HFFc6 (cell line): ENCODE measurements at regions not wholly inside any gene's neighbourhood (a gene's known extent, or its start where the extent isn't known, plus 50 kb on each side); places are given as distances from the start of the nearest gene placed in this dataset.

Experiments used
- DNase-seq: peaks from one replicate; pipeline ENCODE4 v3.0.0-alpha.2; 2018
- H3K27ac Mint-ChIP-seq: 2 replicates; pipeline ENCODE4 v1.8.0; 2020; ENCODE audit warnings: mild to moderate bottlenecking, mixed read lengths
- H3K27me3 Mint-ChIP-seq: 2 replicates; pipeline ENCODE4 v1.8.0; 2021; ENCODE audit warnings: mild to moderate bottlenecking, moderate library complexity, mixed read lengths; ENCODE audit not compliant: insufficient read depth
- H3K36me3 Mint-ChIP-seq: 2 replicates; pipeline ENCODE4 v1.8.0; 2021; ENCODE audit warnings: low read depth, mixed read lengths
- H3K4me1 Mint-ChIP-seq: 2 replicates; pipeline ENCODE4 v1.8.0; 2020; ENCODE audit warnings: low read depth, mixed read lengths
- H3K4me3 Mint-ChIP-seq: 2 replicates; pipeline ENCODE4 v1.8.0; 2020; ENCODE audit warnings: mild to moderate bottlenecking, moderate library complexity, mixed read lengths
- H3K9me3 Mint-ChIP-seq: 2 replicates; pipeline ENCODE4 v1.8.0; 2020; ENCODE audit warnings: mild to moderate bottlenecking, mixed read lengths
- TF ChIP-seq, protein P1 (sequence below): fragments of 200-600 bp; sonication (generic); IDR thresholded peaks from 2 replicates; pipeline ENCODE4 v1.5.0; 2021; ENCODE audit warnings: antibody characterized with exemption, mild to moderate bottlenecking

DNA sequence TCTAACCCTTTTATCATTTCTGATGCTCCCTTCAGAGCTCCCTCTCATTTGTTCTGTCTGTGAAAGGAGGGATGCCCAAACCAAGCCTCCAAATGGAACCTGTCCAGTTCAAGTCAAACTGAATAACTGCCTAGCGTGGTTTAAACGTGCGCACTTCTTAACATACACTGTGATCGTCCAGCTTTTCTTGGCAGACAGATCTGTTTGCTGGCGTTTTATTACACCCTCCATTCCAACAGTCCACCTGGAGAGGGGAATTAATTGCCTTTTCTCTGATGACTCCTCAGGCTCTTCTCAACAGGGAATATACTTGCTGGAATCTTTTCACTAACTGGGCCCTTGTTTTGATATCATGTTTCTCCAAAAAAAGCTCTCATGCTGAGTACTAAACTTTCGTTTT, 379.2 kb upstream of the POU3F3 start:
- Mint-ChIP-seq H3K27ac (no peak overlapping the region), H3K27me3 (no peaks in the 10 kb centered on the region), H3K4me3 (no peak overlapping the region), H3K9me3 (peaks cover 38% of the 10 kb centered on the region), H3K4me1 (no peaks in the 10 kb centered on the region), H3K36me3 (no peaks in the 10 kb centered on the region)
- TF ChIP-seq, protein P1, sequence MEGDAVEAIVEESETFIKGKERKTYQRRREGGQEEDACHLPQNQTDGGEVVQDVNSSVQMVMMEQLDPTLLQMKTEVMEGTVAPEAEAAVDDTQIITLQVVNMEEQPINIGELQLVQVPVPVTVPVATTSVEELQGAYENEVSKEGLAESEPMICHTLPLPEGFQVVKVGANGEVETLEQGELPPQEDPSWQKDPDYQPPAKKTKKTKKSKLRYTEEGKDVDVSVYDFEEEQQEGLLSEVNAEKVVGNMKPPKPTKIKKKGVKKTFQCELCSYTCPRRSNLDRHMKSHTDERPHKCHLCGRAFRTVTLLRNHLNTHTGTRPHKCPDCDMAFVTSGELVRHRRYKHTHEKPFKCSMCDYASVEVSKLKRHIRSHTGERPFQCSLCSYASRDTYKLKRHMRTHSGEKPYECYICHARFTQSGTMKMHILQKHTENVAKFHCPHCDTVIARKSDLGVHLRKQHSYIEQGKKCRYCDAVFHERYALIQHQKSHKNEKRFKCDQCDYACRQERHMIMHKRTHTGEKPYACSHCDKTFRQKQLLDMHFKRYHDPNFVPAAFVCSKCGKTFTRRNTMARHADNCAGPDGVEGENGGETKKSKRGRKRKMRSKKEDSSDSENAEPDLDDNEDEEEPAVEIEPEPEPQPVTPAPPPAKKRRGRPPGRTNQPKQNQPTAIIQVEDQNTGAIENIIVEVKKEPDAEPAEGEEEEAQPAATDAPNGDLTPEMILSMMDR, result no peak
- no peak for DNase-seq

DNA sequence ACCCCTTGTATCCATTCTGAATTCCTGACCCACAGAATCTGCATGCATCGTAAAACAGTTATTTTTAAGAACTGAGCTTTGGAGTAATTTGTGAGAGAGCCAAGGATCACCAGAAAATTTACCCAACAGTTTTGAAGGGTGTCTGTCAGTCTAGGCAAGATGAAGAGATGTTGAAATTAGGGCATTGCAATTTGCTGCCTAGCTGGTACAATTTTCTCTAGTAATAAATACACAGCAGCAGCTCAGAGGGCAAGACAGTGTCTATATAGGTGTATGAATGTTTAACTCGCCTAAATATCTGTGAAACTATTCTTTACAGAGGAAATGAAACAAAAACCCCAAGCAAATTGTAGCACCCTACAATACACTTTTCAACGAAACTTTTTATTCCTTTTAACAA, 377.8 kb upstream of the POU3F3 start:
- H3K27me3 Mint-ChIP-seq, result no peaks in the 10 kb centered on the region
- no peak overlapping the region for H3K4me3 Mint-ChIP-seq
- DNase-seq, result no peak
- H3K36me3 Mint-ChIP-seq, result no peaks in the 10 kb centered on the region
- peaks cover 33% of the 10 kb centered on the region for H3K9me3 Mint-ChIP-seq
- TF ChIP-seq, protein P1, result no peak
- H3K4me1 Mint-ChIP-seq, result no peaks in the 10 kb centered on the region
- no peak overlapping the region for H3K27ac Mint-ChIP-seq

DNA sequence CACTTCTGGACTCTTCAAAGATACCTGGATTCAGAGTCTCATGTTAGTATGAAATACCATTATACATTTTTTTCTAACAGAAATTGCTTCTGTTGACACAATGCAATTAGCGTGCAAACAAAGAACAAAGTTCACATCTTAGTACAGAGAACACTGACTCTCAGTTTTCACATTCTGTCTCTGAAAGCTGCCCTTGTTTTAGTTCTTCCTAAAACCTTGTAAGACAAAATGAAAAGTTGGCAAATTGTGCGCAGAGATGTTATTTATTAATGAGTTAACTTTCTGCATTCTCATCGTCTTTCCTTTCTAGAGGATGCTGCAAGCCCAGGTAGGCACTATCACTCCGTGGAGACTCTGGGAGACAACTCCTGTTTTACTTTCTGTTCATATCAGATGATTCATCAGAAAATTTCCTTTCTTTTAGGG, 377.3 kb upstream of the POU3F3 start:
- Mint-ChIP-seq H3K36me3 (no peaks in the 10 kb centered on the region), H3K27me3 (no peaks in the 10 kb centered on the region), H3K27ac (no peak overlapping the region), H3K4me1 (no peaks in the 10 kb centered on the region), H3K9me3 (peaks cover 38% of the 10 kb centered on the region), H3K4me3 (no peak overlapping the region)
- TF ChIP-seq, protein P1, result no peak
- DNase-seq, result no peak

DNA sequence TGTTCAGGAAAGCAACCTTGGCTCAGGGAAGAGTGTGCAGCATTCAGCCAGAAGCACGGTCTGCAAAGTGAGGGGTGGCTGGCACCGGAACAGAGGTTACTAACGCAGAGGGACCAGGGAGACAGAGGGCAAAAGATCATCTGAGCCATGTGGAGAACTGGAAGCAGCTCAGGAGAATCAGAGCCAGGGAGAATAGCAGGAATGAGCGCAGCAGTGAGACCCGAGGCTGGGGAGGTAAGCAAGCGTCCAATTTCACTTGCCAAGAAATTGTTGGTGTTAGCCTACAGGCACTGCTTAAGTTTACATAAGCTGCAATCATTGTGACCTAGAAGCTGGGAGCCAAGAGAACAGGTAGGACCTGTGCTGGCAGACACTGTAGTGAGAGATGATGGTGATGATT, 372.6 kb upstream of the POU3F3 start:
- no peak for DNase-seq
- Mint-ChIP-seq H3K4me1 (no peaks in the 10 kb centered on the region), H3K9me3 (peaks cover 54% of the 10 kb centered on the region), H3K36me3 (no peaks in the 10 kb centered on the region), H3K4me3 (no peak overlapping the region), H3K27me3 (no peaks in the 10 kb centered on the region; the same call in 1 of the 2 replicates), H3K27ac (no peak overlapping the region)
- TF ChIP-seq, protein P1, result no peak

DNA sequence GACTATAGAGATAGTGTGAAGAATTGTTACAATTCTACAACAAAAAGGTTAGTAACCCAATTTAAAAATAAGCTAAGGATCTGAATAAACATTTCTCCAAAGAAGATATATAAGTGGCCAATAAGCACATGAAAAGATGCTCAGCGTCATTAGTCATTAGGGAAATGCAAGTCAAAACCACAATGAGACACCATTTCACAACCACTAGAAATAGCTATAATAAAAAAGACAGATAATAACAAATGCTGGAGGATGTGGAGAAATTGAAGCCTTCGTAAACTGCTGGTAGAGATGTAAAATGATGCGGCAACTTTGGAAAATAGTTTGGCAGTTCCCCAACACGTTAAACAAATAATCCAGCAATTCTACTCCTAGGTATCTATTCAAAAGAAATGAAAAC, 366.5 kb upstream of the POU3F3 start:
- no peaks in the 10 kb centered on the region; the same call in 1 of the 2 replicates for H3K27me3 Mint-ChIP-seq
- DNase-seq, result no peak
- TF ChIP-seq, protein P1, result no peak
- H3K36me3 Mint-ChIP-seq, result no peaks in the 10 kb centered on the region
- no peaks in the 10 kb centered on the region for H3K4me1 Mint-ChIP-seq
- H3K4me3 Mint-ChIP-seq, result no peak overlapping the region
- H3K9me3 Mint-ChIP-seq, result peaks cover 46% of the 10 kb centered on the region
- H3K27ac Mint-ChIP-seq, result no peak overlapping the region

DNA sequence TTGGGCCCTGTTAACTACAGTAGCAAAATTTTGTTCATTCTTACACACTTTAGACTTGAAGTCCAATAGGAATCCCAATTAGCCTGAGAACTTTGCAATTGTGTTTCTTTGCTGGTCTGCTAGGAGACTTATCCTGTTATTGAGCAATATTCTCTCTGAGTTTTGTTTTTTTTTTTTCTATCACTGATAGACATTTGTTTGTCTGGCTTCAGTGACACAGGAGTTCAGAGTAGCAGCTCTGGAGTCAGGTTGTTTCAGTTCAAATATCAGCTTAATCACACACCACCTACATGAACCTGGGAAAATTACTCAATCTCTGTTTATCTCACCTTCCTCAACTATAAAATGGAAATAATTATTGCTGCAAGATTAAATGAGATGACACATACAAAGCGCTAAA, 360.2 kb upstream of the POU3F3 start:
- TF ChIP-seq, protein P1, result no peak
- DNase-seq, result no peak
- Mint-ChIP-seq H3K4me3 (no peak overlapping the region), H3K36me3 (no peaks in the 10 kb centered on the region), H3K27ac (no peak overlapping the region), H3K9me3 (peaks cover 38% of the 10 kb centered on the region), H3K27me3 (peaks cover 3% of the 10 kb centered on the region; the same call in 1 of the 2 replicates), H3K4me1 (no peaks in the 10 kb centered on the region)
